Body of pancreas (tissue), 4 donors: ENCODE measurements at regions not wholly inside any gene's neighbourhood (a gene's known extent, or its start where the extent isn't known, plus 50 kb on each side); places are given as distances from the start of the nearest gene placed in this dataset.

Experiments
- CTCF ChIP-seq, 7 experiments: fragments of 450-650 bp in 4 of 7; fragments of 200-600 bp in 3 of 7; sonication (generic) in 3 of 7; IDR thresholded peaks; one replicate each; pipeline ENCODE4 v1.5.1; 2016 to 2019; ENCODE audit warnings: antibody characterized with exemption in 7 of 7
- POLR2A ChIP-seq, 3 donors: fragments of 450-650 bp; IDR thresholded peaks; one replicate each; pipeline ENCODE4 v1.6.1; 2016; ENCODE audit warnings: antibody characterized with exemption in 3 of 3, mild to moderate bottlenecking in 2 of 3

GRCh38 chr18:53990485-53990884, 234.0 kb downstream of the MBD2 start:
- TF ChIP-seq CTCF (IDR thresholded peaks at IDR 0.05): no peak
- no peak for TF ChIP-seq POLR2A (IDR thresholded peaks at IDR 0.05)
